HG03175 (cell line): ENCODE measurements at regions not wholly inside any gene's neighbourhood (a gene's known extent, or its start where the extent isn't known, plus 50 kb on each side); places are given as distances from the start of the nearest gene placed in this dataset.

Source experiments
- ATAC-seq: cut with Tn5 transposase; IDR thresholded peaks from one replicate; pipeline ENCODE4 v1.9.1; 2021; ENCODE audit warnings: mild to moderate bottlenecking, moderate library complexity; ENCODE audit not compliant: unreplicated experiment

DNA sequence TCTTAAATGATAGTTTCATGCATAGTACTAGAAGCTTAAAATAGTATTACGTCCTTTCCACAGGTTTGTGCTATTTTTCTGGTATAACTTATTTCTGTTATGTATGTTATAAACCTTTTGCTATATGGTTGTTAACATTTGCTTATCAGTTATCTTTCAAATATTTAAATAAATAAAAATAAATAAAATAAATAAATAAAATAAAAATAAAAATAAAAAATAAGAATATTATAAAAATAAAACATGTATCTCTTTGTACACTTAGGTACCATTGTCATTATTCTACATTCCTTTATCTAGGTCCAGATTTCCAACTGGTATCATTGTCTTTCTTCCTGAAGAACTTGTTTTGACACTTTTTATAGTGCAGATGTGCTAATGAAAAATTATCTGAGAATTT, 1310.4 kb upstream of the SLC10A2 start:
- ATAC-seq, result no peak

DNA sequence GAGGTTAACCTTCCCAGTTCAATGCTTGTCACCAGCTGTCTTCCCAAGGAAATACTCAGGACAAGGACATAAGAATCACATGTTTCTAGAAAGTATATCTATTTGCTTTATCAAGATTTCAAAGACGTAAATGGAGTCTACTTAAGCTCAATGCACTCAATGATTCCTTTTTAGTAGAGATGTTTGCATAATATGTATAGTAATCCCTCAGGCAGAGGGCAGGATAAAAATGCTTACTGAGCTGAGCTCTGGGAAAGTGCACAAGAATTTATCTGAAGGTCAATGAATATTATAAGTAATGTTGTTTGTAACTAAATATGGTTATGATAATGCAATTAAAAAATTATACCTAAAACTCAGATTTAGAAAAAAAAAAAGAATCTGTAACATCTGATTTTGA, 1309.4 kb upstream of the SLC10A2 start:
- no peak for ATAC-seq

DNA sequence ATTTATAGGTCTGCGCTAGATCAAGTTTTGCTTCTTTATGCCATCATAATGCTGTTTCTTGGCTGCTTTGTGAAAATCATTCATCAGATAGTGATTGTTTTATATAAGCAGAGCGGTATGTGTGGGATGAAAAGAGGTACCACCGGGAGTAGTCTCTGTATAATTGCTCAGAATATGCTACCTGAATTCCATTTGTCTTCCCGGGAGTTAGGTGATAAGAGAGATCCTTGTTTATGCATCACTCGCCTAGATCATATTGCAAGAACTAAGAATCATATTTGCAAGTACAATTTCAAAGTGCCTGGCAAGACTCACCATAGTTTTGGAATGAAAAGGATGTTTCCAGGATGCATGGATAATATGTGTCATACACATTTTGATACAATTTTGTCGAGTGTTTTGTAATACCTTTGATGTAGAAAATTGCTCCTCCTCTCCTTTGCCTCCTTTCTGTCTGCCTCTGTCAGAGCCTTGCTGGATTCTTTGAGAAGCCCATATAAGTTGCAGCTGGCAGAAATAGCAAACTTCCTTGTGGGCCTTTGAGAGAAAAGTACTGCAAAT, 1306.0 kb upstream of the SLC10A2 start:
- no peak for ATAC-seq

- no peak for ATAC-seq
Measured at GRCh38 chr13:104365430-104365829, 1299.2 kb upstream of the SLC10A2 start.

DNA sequence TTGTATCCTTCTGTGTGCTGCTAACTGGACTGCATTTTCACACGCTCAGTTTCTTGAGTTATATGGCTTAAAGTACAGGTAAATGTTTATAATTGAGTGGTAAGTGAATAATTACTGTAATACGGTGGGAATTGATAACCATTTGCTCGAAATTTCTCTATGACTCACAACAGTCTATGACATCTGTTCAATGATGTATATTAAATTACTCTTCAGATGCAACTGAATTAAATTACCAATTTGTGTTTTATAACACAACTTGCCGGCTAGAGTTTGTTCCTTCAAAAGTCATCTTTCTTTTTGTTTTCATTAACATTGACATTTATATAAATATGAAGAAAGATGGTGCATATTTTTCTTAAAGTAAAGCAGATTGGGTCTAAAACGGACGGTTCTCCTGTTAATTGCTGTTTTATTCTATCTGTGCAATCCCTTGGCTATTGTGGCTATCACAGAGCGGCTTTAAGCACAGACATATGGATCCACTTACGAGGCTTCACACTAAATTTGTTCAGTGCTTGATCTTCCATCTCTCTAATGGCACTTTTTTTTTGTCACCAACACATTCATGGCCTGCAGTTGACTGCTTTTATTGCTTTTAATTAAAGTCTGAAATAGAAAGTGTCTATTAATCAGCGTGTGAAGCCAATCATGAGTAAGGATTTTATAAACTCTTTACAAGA, 1291.6 kb upstream of the SLC10A2 start:
- ATAC-seq, result no peak

GRCh38 chr13:104357174-104357573, 1291.0 kb upstream of the SLC10A2 start:
- ATAC-seq, result no peak

DNA sequence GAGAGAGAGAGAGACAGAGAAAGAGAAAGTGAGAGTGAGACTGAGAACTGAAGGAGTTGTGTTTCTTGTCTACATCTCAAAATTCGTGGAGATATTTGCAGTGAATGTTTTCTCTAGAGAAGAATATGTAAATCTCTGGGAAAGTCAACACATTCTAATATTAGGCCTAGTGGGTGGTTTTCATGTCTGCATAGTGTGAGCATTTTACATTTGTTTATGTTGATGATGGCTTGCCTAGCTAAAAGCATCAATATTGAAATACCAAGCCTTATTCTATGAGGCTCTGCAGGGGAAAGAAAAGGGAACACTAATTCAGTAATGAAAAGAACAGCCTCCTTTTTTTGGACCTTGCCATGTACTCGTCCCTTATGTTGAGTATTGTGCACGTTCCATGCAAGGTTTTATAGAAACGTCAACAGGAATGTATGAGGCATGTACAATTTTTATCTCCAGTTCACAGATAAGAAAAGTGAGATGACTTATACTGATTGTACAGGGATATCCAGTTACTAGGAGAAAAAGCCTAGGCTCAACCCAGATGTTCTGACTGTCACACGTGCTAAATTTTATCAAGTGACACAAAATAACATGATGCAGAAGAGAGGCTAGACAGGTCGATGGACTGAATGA, 1288.9 kb upstream of the SLC10A2 start:
- ATAC-seq, result no peak

DNA sequence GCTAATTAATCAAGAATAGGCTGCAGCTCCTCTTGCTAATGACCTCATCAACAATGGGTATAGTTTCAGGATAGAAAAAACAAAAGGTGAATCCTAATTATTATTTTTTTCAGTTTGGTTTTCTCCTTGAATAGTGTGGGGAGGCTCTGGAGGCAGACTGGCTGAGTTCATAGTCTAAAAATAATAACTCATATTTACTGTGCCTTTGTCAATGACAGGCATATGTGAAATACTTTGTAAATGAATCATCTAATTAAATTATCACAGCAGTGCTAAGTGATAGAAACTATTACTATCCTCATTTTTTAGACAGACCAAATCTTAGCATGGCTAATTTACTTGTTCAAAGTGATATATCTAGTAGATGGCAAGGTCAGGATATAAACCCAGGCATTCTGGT, 1261.0 kb upstream of the SLC10A2 start:
- no peak for ATAC-seq

DNA sequence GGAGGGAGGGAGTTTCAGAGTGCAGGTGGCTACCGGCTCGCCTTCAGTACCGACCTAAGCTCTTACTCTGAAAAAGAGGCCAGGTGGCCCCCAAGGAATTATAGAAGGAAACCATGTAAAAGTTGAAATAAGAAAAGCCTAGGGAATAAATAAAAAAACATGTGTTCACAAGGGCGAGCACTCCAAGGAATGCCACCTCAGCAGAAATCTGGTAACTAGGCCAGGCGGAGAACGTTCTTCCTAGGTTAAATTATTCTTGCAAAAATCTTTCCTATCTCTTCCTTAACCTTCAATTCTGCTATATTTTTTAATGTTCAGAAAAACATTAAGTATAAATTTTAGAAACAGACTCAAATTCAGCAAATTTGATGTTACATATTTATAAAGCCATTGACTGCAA, 1260.3 kb upstream of the SLC10A2 start:
- no peak for ATAC-seq

GRCh38 chr13:104321756-104322155, 1255.5 kb upstream of the SLC10A2 start:
- no peak for ATAC-seq

- ATAC-seq, result no peak
Measured at GRCh38 chr13:104320446-104320845, 1254.2 kb upstream of the SLC10A2 start.

DNA sequence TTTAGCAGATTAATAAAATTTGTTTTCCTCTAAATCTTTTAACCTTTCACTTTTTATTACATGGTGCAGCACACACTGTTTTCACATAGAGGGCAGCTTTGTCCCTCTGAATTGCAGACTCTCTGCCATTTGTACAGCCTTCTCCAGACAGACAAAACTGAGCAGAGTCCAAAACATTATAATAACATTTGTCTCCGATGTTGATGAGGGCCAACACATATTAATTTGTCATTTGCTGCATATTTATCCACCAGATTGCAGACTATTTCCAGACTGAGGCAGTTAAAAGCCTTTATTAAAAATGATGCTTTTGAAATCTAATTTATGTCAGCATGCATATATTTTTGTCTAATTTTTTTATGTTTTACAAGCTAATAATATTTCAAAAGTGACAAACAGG, 1251.9 kb upstream of the SLC10A2 start:
- no peak for ATAC-seq

- no peak for ATAC-seq
Measured at GRCh38 chr13:104315606-104316005, 1249.4 kb upstream of the SLC10A2 start.

DNA sequence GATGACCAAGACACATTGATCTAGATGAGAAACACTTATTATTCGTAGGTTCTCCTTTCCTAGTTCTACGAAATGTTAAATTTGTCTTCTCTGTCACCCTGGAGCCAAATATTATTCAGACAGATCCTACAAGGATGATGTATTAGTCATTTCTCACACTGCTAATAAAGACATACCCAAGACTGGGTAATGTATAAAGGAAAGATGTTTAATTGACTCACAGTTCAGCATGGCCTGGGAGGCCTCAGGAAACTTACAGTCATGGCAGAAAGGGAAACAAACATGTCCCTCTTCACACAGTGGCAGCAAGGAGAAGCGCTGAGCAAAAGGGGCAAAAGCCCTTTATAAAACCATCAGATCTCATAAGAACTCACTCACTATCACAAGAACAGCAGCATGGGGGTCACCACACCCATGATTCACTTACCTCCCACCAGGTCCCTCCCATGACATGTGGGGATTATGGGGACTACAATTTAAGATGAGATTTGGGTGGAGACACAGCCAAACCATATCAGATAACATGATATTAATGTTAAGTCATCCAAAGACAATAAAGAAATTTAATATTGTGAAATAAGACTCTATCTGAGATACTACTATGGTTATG, 1248.8 kb upstream of the SLC10A2 start:
- no peak for ATAC-seq

DNA sequence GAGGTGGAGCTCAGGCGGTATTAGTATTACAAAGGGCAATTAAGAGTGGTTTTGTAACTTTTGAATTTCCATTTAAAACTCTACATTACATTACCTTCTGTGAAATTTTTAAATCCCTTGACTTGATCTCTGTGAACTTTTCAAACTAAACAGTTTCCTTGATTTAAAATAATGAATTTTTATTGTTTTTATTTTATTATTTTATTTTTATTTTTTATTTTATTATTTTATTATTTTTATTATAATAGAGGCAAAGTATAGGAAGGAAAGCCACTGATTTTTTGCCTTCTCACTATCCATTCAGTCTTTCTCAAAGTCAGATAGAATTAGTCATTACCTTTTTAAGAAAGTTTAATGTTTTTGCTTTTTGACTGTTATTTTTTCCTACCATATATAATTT, 1248.1 kb upstream of the SLC10A2 start:
- no peak for ATAC-seq

- ATAC-seq, result no peak
Measured at GRCh38 chr13:104310861-104311260, 1244.6 kb upstream of the SLC10A2 start.

DNA sequence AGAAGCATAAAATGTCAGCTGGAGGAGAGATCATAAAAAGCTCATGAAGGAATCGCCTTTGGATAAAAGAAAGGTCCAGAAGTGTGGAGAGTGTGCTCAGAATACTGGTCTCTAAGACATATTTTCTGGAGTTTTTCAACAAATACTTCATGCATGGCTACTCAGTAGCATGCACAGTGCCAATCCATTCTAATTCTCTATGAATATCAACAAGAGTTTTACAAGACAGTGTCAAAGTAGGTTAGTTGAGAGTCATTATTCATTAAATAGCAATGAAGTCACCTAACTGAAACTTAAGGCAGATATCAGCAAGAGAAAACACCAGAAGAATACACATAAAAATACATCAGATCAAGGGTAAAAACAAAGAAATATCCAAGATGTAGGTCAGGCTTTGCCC, 1243.2 kb upstream of the SLC10A2 start:
- ATAC-seq, result no peak

GRCh38 chr13:104301171-104301975, 1235.2 kb upstream of the SLC10A2 start:
- no peak for ATAC-seq

GRCh38 chr13:104297075-104297474, 1230.9 kb upstream of the SLC10A2 start:
- no peak for ATAC-seq

GRCh38 chr13:104296286-104296685, 1230.1 kb upstream of the SLC10A2 start:
- no peak for ATAC-seq

DNA sequence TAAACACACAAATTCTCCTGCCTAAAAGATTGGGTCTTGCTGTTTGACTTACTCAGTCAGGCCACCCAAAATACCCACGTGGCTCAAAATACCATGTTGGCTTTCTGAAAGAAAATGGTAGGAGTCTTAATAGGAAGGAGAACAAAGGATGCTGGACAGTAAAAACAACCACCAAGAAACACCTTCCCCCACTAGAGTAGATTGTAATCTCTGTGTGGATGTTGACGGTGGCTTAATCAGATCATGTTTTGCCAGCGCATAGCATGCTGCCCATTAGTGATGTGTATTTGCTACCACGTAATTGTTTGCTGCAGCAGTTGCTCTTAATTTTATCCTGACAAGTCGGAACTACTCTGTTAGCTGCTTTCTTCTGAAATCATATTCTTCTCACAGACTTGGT, 1229.3 kb upstream of the SLC10A2 start:
- no peak for ATAC-seq
